OCI-LY3 (cell line): ENCODE measurements at regions not wholly inside any gene's neighbourhood (a gene's known extent, or its start where the extent isn't known, plus 50 kb on each side); places are given as distances from the start of the nearest gene placed in this dataset.

Experiments used
- H2AFZ ChIP-seq: fragments of 200-600, 300-600 bp; shearing (Covaris generic); 2 replicates; pipeline ENCODE4 v1.6.0; 2014; ENCODE audit warnings: antibody characterized with exemption, low read depth, low read length
- H3K27ac ChIP-seq: fragments of 200-600, 300-600 bp; sonication (generic); 2 replicates; pipeline ENCODE4 v1.5.1; 2014; ENCODE audit warnings: mild to moderate bottlenecking, low read length, moderate library complexity, mixed read lengths
- H3K27me3 ChIP-seq: fragments of 200-600, 300-600 bp; sonication (generic); 2 replicates; pipeline ENCODE4 v1.6.1; 2014; ENCODE audit warnings: low read depth, low read length, mixed read lengths
- H3K36me3 ChIP-seq: fragments of 200-600, 300-600 bp; sonication (generic); replicated peaks from 2 replicates; pipeline ENCODE3; 2014; ENCODE audit warnings: low read depth, low read length, mixed read lengths
- H3K4me1 ChIP-seq: fragments of 300-600, 200-600 bp; sonication (generic); 2 replicates; pipeline ENCODE4 v1.6.1; 2014; ENCODE audit warnings: low read length, mixed read lengths
- H3K4me2 ChIP-seq: fragments of 200-600, 300-600 bp; sonication (generic); 2 replicates; pipeline ENCODE4 v1.6.1; 2014; ENCODE audit warnings: low read length, mixed read lengths
- H3K4me3 ChIP-seq: fragments of 300-600, 200-600 bp; sonication (generic); 2 replicates; pipeline ENCODE4 v1.5.1; 2014; ENCODE audit warnings: antibody characterized with exemption, mild to moderate bottlenecking, low read length, moderate library complexity
- H3K79me2 ChIP-seq: fragments of 300-600, 200-600 bp; shearing (Covaris generic); 2 replicates; pipeline ENCODE4 v1.6.1; 2014; ENCODE audit warnings: mild to moderate bottlenecking, low read length, mixed read lengths
- H3K9ac ChIP-seq: fragments of 300-600, 200-600 bp; shearing (Covaris generic); 2 replicates; pipeline ENCODE4 v1.6.0; 2014; ENCODE audit warnings: mild to moderate bottlenecking, low read length, moderate library complexity
- H3K9me3 ChIP-seq: fragments of 200-600, 300-600 bp; shearing (Covaris generic); 2 replicates; pipeline ENCODE4 v1.6.1; 2014; ENCODE audit warnings: low read length, mixed read lengths; ENCODE audit not compliant: insufficient read depth
- H4K20me1 ChIP-seq: fragments of 200-600, 300-600 bp; sonication (generic); 2 replicates; pipeline ENCODE4 v1.6.1; 2016; ENCODE audit warnings: low read length, mixed read lengths; ENCODE audit not compliant: insufficient read depth
- CTCF ChIP-seq: fragments of 200-600, 300-600 bp; sonication (generic); IDR thresholded peaks from 2 replicates; pipeline ENCODE4 v1.5.1; 2014; ENCODE audit warnings: antibody characterized with exemption, low read length, low read depth
- EZH2phosphoT487 ChIP-seq: fragments of 200-600 bp; shearing (Covaris generic); IDR thresholded peaks from 2 replicates; pipeline ENCODE4 v1.6.1; 2018; ENCODE audit warnings: antibody characterized with exemption, mixed run types, low read depth

DNA sequence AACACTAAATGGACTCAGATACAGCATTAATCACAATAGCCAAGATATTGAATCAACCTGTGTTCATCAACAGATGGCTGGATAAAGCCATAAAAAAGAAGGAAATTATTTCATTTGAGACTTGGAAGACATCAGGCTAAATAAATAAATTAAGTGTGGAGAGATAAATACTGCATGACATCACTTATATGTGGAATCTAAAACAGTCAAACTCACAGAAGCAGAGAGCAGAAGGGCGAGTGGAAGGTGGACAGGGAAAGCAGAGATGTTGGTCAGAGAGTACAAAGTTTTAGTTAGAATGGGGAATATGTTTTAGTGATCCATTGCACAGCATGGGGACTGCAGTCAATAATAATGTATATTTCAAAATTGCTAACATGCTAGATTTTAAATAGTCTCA lies 207.2 kb downstream of the VAPA start:
- H3K4me3 ChIP-seq = no peak overlapping the region
- H3K9ac ChIP-seq = no peak overlapping the region
- no peaks in the 10 kb centered on the region for H3K36me3 ChIP-seq
- H3K4me2 ChIP-seq = no peak overlapping the region
- H3K27me3 ChIP-seq = peaks cover 7% of the 10 kb centered on the region; the same call in 1 of the 2 replicates
- TF ChIP-seq EZH2phosphoT487 (no peak), CTCF (no peak)
- H4K20me1 ChIP-seq = no peaks in the 10 kb centered on the region
- H2AFZ ChIP-seq = no peak overlapping the region
- no peaks in the 10 kb centered on the region for H3K4me1 ChIP-seq
- no peak overlapping the region for H3K27ac ChIP-seq
- H3K9me3 ChIP-seq = no peaks in the 10 kb centered on the region
- H3K79me2 ChIP-seq = no peaks in the 10 kb centered on the region

DNA sequence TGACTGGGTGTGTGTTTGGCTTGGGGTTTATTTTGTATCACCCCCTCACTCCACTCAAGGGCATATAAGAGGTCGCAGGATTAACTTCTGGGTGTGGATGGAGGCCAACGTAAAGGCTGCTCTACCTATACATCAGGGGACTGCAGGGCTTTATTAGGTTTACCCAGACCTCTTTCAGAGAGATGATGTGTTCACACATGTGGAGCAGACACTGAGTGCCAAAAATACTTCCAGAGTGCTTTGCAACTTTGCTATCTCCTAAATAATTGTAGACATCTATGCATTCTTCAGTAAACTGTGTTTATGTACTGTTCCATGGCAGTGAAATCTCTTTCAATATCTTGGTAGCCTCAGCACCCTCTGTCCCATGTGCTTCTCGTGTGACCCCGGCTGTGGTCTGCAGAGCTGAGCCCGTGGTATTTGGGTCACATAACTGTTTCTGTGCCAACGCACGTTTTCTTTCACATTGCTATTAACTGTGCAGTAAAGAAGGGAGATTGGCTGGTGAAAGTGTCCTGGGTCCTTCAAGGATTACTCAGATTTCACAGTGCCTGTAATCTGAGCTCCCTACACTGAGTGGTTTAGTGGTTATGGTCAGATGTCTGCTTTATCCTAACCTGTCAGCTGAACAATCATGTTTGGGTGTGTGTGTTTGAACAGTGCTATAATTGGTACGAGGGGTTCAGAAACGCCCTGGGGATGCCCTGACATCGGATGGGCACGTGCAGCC lies 208.1 kb downstream of the VAPA start:
- H2AFZ ChIP-seq = no peak overlapping the region
- TF ChIP-seq CTCF = no peak
- no peak for TF ChIP-seq EZH2phosphoT487
- H3K36me3 ChIP-seq = no peaks in the 10 kb centered on the region
- no peak overlapping the region for H3K27ac ChIP-seq
- no peaks in the 10 kb centered on the region for H3K79me2 ChIP-seq
- H3K4me1 ChIP-seq = no peaks in the 10 kb centered on the region
- H3K9me3 ChIP-seq = no peaks in the 10 kb centered on the region
- no peaks in the 10 kb centered on the region for H4K20me1 ChIP-seq
- H3K27me3 ChIP-seq = peaks cover 7% of the 10 kb centered on the region; the same call in 1 of the 2 replicates
- no peak overlapping the region for H3K4me2 ChIP-seq
- H3K4me3 ChIP-seq = no peak overlapping the region
- H3K9ac ChIP-seq = no peak overlapping the region

DNA sequence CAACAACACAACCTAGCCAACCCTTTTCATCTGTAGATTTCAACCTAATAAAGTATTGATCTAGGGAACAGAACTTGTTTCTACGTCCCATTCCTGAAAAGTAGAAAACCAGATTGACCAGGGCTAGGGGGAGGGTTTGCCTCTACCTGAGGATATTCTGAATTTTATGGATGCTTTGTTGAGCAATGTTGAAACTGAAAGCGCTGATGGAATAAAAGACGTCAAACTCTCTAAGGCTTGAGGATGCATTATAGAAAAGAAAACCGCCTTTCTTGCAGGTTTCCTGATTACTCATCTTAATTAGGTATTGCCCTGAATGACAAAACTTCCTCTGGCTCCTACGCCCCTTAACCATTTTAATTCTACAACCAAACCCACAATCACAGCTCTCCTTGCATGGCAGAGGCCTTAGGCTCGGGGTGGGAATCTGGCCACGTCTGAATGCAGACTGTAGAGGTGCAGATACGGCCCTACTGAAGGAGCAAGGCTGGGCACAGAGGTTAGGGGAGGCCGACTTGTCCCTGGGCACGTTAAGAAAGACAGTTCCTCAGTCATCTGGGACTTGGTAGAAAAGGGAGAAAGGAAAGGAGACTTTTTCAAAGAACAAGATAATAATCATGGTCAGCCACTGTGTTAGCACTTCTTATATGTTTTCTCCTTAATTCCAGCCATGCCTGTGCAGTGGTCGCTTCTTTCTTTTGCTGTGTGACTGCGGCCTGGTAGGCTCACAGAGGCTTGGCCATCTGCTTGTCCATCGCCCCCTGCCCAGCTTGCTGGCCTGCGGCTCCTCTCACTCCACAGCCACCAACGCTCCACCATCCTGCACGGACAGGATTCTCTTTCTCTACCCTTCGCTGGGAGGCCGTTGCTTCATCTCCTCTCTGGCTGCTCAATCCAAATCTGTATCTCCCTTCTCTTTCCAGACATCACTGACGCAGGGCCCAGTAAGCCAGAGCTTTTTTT lies 209.5 kb downstream of the VAPA start:
- H2AFZ ChIP-seq = no peak overlapping the region
- H3K4me2 ChIP-seq = no peak overlapping the region
- no peak overlapping the region for H3K9ac ChIP-seq
- TF ChIP-seq EZH2phosphoT487 = no peak
- TF ChIP-seq CTCF = no peak
- no peaks in the 10 kb centered on the region for H3K36me3 ChIP-seq
- no peak overlapping the region for H3K27ac ChIP-seq
- no peaks in the 10 kb centered on the region for H4K20me1 ChIP-seq
- H3K4me1 ChIP-seq = no peaks in the 10 kb centered on the region
- peaks cover 3% of the 10 kb centered on the region; the same call in 1 of the 2 replicates for H3K27me3 ChIP-seq
- no peaks in the 10 kb centered on the region for H3K79me2 ChIP-seq
- H3K4me3 ChIP-seq = no peak overlapping the region
- H3K9me3 ChIP-seq = no peaks in the 10 kb centered on the region

DNA sequence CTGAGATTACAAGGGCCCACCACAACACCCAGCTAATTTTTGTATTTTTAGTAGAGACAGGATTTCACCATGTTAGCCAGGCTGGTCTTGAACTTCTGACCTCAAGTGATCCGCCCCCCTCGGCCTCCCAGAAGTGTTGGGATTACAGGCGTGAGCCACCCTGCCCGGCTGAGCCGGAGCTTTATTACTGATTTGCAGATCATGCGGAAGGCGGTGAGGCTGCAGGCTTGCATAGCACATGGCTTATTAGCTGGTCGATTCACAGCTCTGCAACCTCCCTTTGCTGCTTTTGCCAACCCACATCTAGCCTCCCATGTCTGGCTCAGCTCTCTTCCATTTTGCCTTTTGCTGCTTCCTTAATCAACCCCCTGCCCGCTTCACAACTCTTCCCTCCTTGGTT lies 210.3 kb downstream of the VAPA start:
- H3K4me1 ChIP-seq = no peaks in the 10 kb centered on the region

More for the DNA sequence above, 210.3 kb downstream of the VAPA start:
- H3K36me3 ChIP-seq = no peaks in the 10 kb centered on the region
- no peak overlapping the region for H3K4me3 ChIP-seq
- H3K9me3 ChIP-seq = no peaks in the 10 kb centered on the region
- no peaks in the 10 kb centered on the region for H3K79me2 ChIP-seq
- H3K4me2 ChIP-seq = no peak overlapping the region
- peaks cover 3% of the 10 kb centered on the region; the same call in 1 of the 2 replicates for H3K27me3 ChIP-seq
- no peaks in the 10 kb centered on the region for H4K20me1 ChIP-seq
- no peak overlapping the region for H3K27ac ChIP-seq
- no peak overlapping the region for H2AFZ ChIP-seq
- no peak overlapping the region for H3K9ac ChIP-seq
- TF ChIP-seq EZH2phosphoT487 = no peak
- TF ChIP-seq CTCF = no peak
